SK-N-SH (cell line): ENCODE measurements at regions not wholly inside any gene's neighbourhood (a gene's known extent, or its start where the extent isn't known, plus 50 kb on each side); places are given as distances from the start of the nearest gene placed in this dataset.

Source experiments
- CTCF ChIA-PET: fragments of 300-600, 350-600 bp; formaldehyde crosslinking; extraction: SDS; loops from one replicate; lab custom pipeline; 2021; lab: Yijun Ruan, JAX
- POLR2A ChIA-PET: fragments of 350-600 bp; sonication (Branson Sonifier 250); formaldehyde crosslinking; extraction: SDS; loops from one replicate; lab custom pipeline; 2020; ENCODE audit warnings: antibody characterized with exemption, inconsistent platforms; lab: Yijun Ruan, JAX
- DNase-seq: peaks from one replicate; pipeline ENCODE4 v3.0.0; 2012
- H2AFZ ChIP-seq: fragments of 200-600 bp; sonication (generic); 2 replicates; pipeline ENCODE4 v1.8.1; 2016; ENCODE audit warnings: antibody characterized with exemption, mild to moderate bottlenecking, low read depth
- H3F3A ChIP-seq: fragments of 200-600 bp; sonication (generic); replicated peaks from 2 replicates; pipeline ENCODE3; 2016; ENCODE audit warnings: antibody characterized with exemption, mild to moderate bottlenecking; ENCODE audit not compliant: insufficient read depth
- H3K27ac ChIP-seq, 2 experiments: fragments of 200-500 bp in 1 of 2; fragments of 200-600 bp in 1 of 2; sonication (Bioruptor generic) in 1 of 2; sonication (generic), shearing (Covaris generic) in 1 of 2; 2 replicates each; pipeline versions ENCODE4 v1.5.1 to v1.6.1; 2014 to 2016; ENCODE audit warnings: low read depth in 2 of 2, inconsistent platforms in 1 of 2, low read length in 1 of 2, mild to moderate bottlenecking in 1 of 2, mixed read lengths in 1 of 2
- H3K27me3 ChIP-seq: fragments of 200-600 bp; sonication (generic), shearing (Covaris generic); 2 replicates; pipeline ENCODE4 v1.6.1; 2016; ENCODE audit warnings: mixed run types; ENCODE audit not compliant: insufficient read depth
- H3K36me3 ChIP-seq, 2 experiments: fragments of 200-500 bp in 1 of 2; fragments of 200-600 bp in 1 of 2; sonication (Bioruptor generic) in 1 of 2; sonication (generic) in 1 of 2; replicated peaks in 1 of 2; 2 replicates each; pipeline versions ENCODE3 to v1.5.1; 2014 to 2016; ENCODE audit warnings: low read length in 1 of 2, mild to moderate bottlenecking in 1 of 2; ENCODE audit not compliant: insufficient read depth in 2 of 2, control insufficient read depth in 1 of 2
- H3K4me1 ChIP-seq, 2 experiments: fragments of 200-500 bp in 1 of 2; fragments of 200-600 bp in 1 of 2; sonication (Bioruptor generic) in 1 of 2; sonication (generic), shearing (Covaris generic) in 1 of 2; 2 replicates each; pipeline versions ENCODE4 v1.5.1 to v1.6.1; 2014 to 2016; ENCODE audit warnings: low read depth in 1 of 2, low read length in 1 of 2, mixed run types in 1 of 2; ENCODE audit not compliant: insufficient read depth in 2 of 2, control insufficient read depth in 1 of 2
- H3K4me2 ChIP-seq: fragments of 200-600 bp; sonication (generic), shearing (Covaris generic); 2 replicates; pipeline ENCODE4 v1.6.1; 2017; ENCODE audit warnings: mixed run types
- H3K4me3 ChIP-seq, 2 experiments: fragments of 200-500 bp in 1 of 2; fragments of 200-600 bp in 1 of 2; sonication (Bioruptor generic) in 1 of 2; sonication (generic), shearing (Covaris generic) in 1 of 2; 2 replicates each; pipeline versions ENCODE4 v1.5.1 to v1.8.1; 2014 to 2016; ENCODE audit warnings: low read depth in 2 of 2, inconsistent platforms in 1 of 2, low read length in 1 of 2, mild to moderate bottlenecking in 1 of 2, mixed read lengths in 1 of 2, moderate library complexity in 1 of 2
- H3K79me2 ChIP-seq: fragments of 200-600 bp; sonication (generic); 2 replicates; pipeline ENCODE4 v1.8.1; 2017; ENCODE audit warnings: mild to moderate bottlenecking; ENCODE audit not compliant: insufficient read depth
- H3K9ac ChIP-seq: fragments of 200-600 bp; sonication (generic); 2 replicates; pipeline ENCODE4 v1.6.1; 2017; ENCODE audit warnings: mixed run types
- H3K9me2 ChIP-seq: fragments of 200-600 bp; sonication (generic); 2 replicates; pipeline ENCODE4 v1.6.1; 2017; ENCODE audit warnings: mixed run types
- H3K9me3 ChIP-seq: fragments of 200-600 bp; sonication (generic); 2 replicates; pipeline ENCODE4 v1.6.1; 2017; ENCODE audit warnings: mixed run types, mild to moderate bottlenecking, moderate library complexity
- H4K20me1 ChIP-seq: fragments of 200-600 bp; sonication (generic); 2 replicates; pipeline ENCODE4 v1.6.1; 2017; ENCODE audit warnings: mild to moderate bottlenecking, mixed run types; ENCODE audit not compliant: insufficient read depth
- CHD2 ChIP-seq: fragments of 150-350 bp; IDR thresholded peaks from 2 replicates; pipeline ENCODE4 v1.6.1; 2018; ENCODE audit warnings: low read length; ENCODE audit not compliant: partially characterized antibody
- EP300 ChIP-seq, 2 experiments: IDR thresholded peaks; 2 replicates each; pipeline versions ENCODE4 v1.4.0 to v1.6.1; 2012; ENCODE audit warnings: borderline replicate concordance in 1 of 2, low read depth in 1 of 2, low read length in 1 of 2
- FOSL2 ChIP-seq: IDR thresholded peaks from 2 replicates; pipeline ENCODE4 v1.4.0; 2012; ENCODE audit warnings: low read depth, mild to moderate bottlenecking, moderate library complexity, borderline replicate concordance
- FOXJ3 ChIP-seq: sonication (generic); formaldehyde crosslinking; IDR thresholded peaks from 2 replicates; pipeline ENCODE4 v1.5.1; 2020; ENCODE audit warnings: mild to moderate bottlenecking, missing genetic modification reagents
- GATA2 ChIP-seq: sonication (generic); formaldehyde crosslinking; IDR thresholded peaks from 2 replicates; pipeline ENCODE4 v1.5.0; 2020; ENCODE audit warnings: mild to moderate bottlenecking, missing genetic modification reagents
- JUND ChIP-seq: IDR thresholded peaks from 2 replicates; pipeline ENCODE4 v1.4.0; 2012
- MEF2A ChIP-seq: IDR thresholded peaks from 2 replicates; pipeline ENCODE4 v1.4.0; 2012; ENCODE audit warnings: low read depth, borderline replicate concordance
- NFIC ChIP-seq: IDR thresholded peaks from 2 replicates; pipeline ENCODE4 v1.4.0; 2012; ENCODE audit warnings: borderline replicate concordance
- PBX3 ChIP-seq: IDR thresholded peaks from 2 replicates; pipeline ENCODE4; 2012
- POLR2AphosphoS5 ChIP-seq: IDR thresholded peaks from 2 replicates; pipeline ENCODE4 v1.6.1; 2012; ENCODE audit warnings: low read depth, low read length
- RCOR1 ChIP-seq: fragments of 150-350 bp; IDR thresholded peaks from 2 replicates; pipeline ENCODE4 v1.6.1; 2017; ENCODE audit warnings: antibody characterized with exemption, low read length
- REST ChIP-seq: IDR thresholded peaks from 2 replicates; pipeline ENCODE4 v1.6.1; 2012; ENCODE audit warnings: mild to moderate bottlenecking, low read depth, low read length, moderate library complexity
- SIN3A ChIP-seq: IDR thresholded peaks from 2 replicates; pipeline ENCODE4 v1.6.1; 2012; ENCODE audit warnings: low read depth, mild to moderate bottlenecking, low read length, moderate library complexity, borderline replicate concordance
- SMC3 ChIP-seq: IDR thresholded peaks from 2 replicates; pipeline ENCODE4 v1.6.1; 2012; ENCODE audit warnings: low read depth, low read length, improper control_type of control experiment
- TCF12 ChIP-seq: IDR thresholded peaks from 2 replicates; pipeline ENCODE4 v1.4.0; 2012
- USF1 ChIP-seq: IDR thresholded peaks from 2 replicates; pipeline ENCODE4 v1.4.0; 2012; ENCODE audit warnings: low read depth, borderline replicate concordance
- WGBS: methylation state at CpG from one replicate; pipeline ENCODE4 v1.1.6; 2017; ENCODE audit warnings: low lambda C conversion rate; 5-methylcytosine and 5-hydroxymethylcytosine counted together

- Histone ChIP-seq H3K9me3 (no peaks in the 10 kb centered on the region), H2AFZ (no peak overlapping the region)
- TF ChIP-seq PBX3 (no peak), REST (no peak), POLR2AphosphoS5 (no peak), JUND (no peak), USF1 (no peak), FOXJ3 (CRISPR knock-in tag) (no peak), SMC3 (no peak), MEF2A (no peak), SIN3A (no peak), CHD2 (no peak), GATA2 (CRISPR knock-in tag) (no peak)
- TF ChIP-seq, all 33 proteins: peak for 0
- H4K20me1 ChIP-seq = no peaks in the 10 kb centered on the region
- H3K27ac ChIP-seq = no peak overlapping the region
- H3K27me3 ChIP-seq = no peaks in the 10 kb centered on the region
- 93% methylated on average over 4 of the region's 4 CpGs for WGBS
- ChIA-PET POLR2A (no interaction called here), CTCF (no interaction called here)
- DNase-seq = no peak
- H3K79me2 ChIP-seq = no peaks in the 10 kb centered on the region
- no peaks in the 10 kb centered on the region for H3K9me2 ChIP-seq
- no peak overlapping the region for H3K4me2 ChIP-seq
- no peak overlapping the region for H3K4me3 ChIP-seq
- no peaks in the 10 kb centered on the region; a peak in 1 of 4 replicates for H3K4me1 ChIP-seq
- peaks cover 2% of the 10 kb centered on the region for H3F3A ChIP-seq
- no peaks in the 10 kb centered on the region for H3K36me3 ChIP-seq
- H3K9ac ChIP-seq = no peak overlapping the region
Measured at GRCh38 chr18:54726143-54726542, 102.1 kb upstream of the RAB27B start.

GRCh38 chr18:54734059-54734458, 94.2 kb upstream of the RAB27B start:
- H3K27ac ChIP-seq = peak overlapping the region in 1 of 2 experiments; percentile 87; a peak in 2 of 4 replicates
- ChIA-PET POLR2A (no interaction called here), CTCF (no interaction called here)
- no peak for TF ChIP-seq RCOR1
- peak in 1 of 2 experiments; percentile 44; a peak in 1 of 4 replicates for TF ChIP-seq EP300 (IDR thresholded peaks at IDR 0.05; ENCODE audit: borderline replicate concordance in 1 of 2, low read depth in 1 of 2, low read length in 1 of 2)
- TF ChIP-seq TCF12 = peak; percentile 32
- TF ChIP-seq GATA2 (CRISPR knock-in tag) = no peak
- TF ChIP-seq FOSL2 = peak; percentile 83
- 0 out of 2 replicates have a peak, but pooled peaks have one; percentile 25 for TF ChIP-seq NFIC
- peak; percentile 83 for TF ChIP-seq JUND
- TF ChIP-seq PBX3 = 0 out of 2 replicates have a peak, but pooled peaks have one; percentile 29
- peak overlapping the region; percentile 18; the same call in 1 of the 2 replicates for H3K4me2 ChIP-seq
- DNase-seq = no peak
- 0 out of 2 replicates have a peak overlapping the region, but pooled peaks have one; percentile 26 for H2AFZ ChIP-seq
- no peaks in the 10 kb centered on the region for H3K9me3 ChIP-seq
- peaks cover 30% of the 10 kb centered on the region for H3F3A ChIP-seq
- no peaks in the 10 kb centered on the region for H3K36me3 ChIP-seq
- H3K27me3 ChIP-seq = no peaks in the 10 kb centered on the region
- H3K9ac ChIP-seq = peak overlapping the region; percentile 18; the same call in 1 of the 2 replicates
- 12% methylated on average over 3 of the region's 3 CpGs for WGBS
- no peaks in the 10 kb centered on the region for H3K9me2 ChIP-seq
- no peaks in the 10 kb centered on the region for H4K20me1 ChIP-seq
- peaks cover 0 to 4% of the 10 kb centered on the region in 2 experiments; a peak in 1 of 4 replicates for H3K4me1 ChIP-seq
- no peaks in the 10 kb centered on the region for H3K79me2 ChIP-seq
- no peak overlapping the region for H3K4me3 ChIP-seq
